H1 (cell line): ENCODE measurements at regions not wholly inside any gene's neighbourhood (a gene's known extent, or its start where the extent isn't known, plus 50 kb on each side); places are given as distances from the start of the nearest gene placed in this dataset.
A peak's percentile ranks its signal among the peaks of the same experiment; 100 is the strongest.

Experiments used
- CTCF ChIA-PET: fragments of 300-600 bp; sonication (Branson Sonifier 250); formaldehyde crosslinking; loops from one replicate; lab custom pipeline; 2021; ENCODE audit not compliant: partially characterized antibody; lab: Charles Lee
- POLR2A ChIA-PET: fragments of 300-600 bp; sonication (Branson Sonifier 250); formaldehyde crosslinking; loops from one replicate; lab custom pipeline; 2021; ENCODE audit warnings: inconsistent platforms; ENCODE audit not compliant: partially characterized antibody; lab: Charles Lee
- DNase-seq, 2 experiments: peaks; one replicate each; pipeline versions ENCODE4 v3.0.0 to v3.0.0-alpha.2; 2010 to 2022; ENCODE audit warnings: low spot score in 2 of 2, low read depth in 1 of 2, mixed read lengths in 1 of 2
- FAIRE-seq: peaks from 2 replicates; lab custom pipeline; 2011; peaks lifted over from hg19 to GRCh38; lab: Jason Lieb, UNC
- H2AFZ ChIP-seq: 2 replicates; pipeline ENCODE4 v1.8.1; 2012; ENCODE audit warnings: low read length, inconsistent platforms
- H2AK5ac ChIP-seq: 2 replicates; pipeline ENCODE4 v1.6.1; 2013; ENCODE audit warnings: low read depth, low read length
- H2BK120ac ChIP-seq: replicated peaks from 2 replicates; pipeline ENCODE3; 2013; ENCODE audit warnings: low read depth, low read length, inconsistent platforms
- H2BK12ac ChIP-seq: 2 replicates; pipeline ENCODE4 v1.6.1; 2013; ENCODE audit warnings: low read depth, low read length
- H2BK15ac ChIP-seq: 2 replicates; pipeline ENCODE4 v1.6.1; 2013; ENCODE audit warnings: low read length
- H2BK20ac ChIP-seq: 2 replicates; pipeline ENCODE4 v1.6.1; 2013; ENCODE audit warnings: low read length
- H2BK5ac ChIP-seq: 2 replicates; pipeline ENCODE4 v1.6.1; 2013; ENCODE audit warnings: low read depth, low read length
- H3K14ac ChIP-seq: 2 replicates; pipeline ENCODE4 v1.6.1; 2013; ENCODE audit warnings: inconsistent platforms; ENCODE audit not compliant: insufficient read length
- H3K18ac ChIP-seq: 2 replicates; pipeline ENCODE4 v1.6.1; 2013; ENCODE audit warnings: low read length; ENCODE audit errors: extremely low read depth
- H3K23ac ChIP-seq: 2 replicates; pipeline ENCODE4 v1.6.1; 2013; ENCODE audit warnings: inconsistent platforms; ENCODE audit not compliant: insufficient read length
- H3K23me2 ChIP-seq: 2 replicates; pipeline ENCODE4 v1.6.1; 2013; ENCODE audit warnings: low read depth, low read length
- H3K27ac ChIP-seq: 2 replicates; pipeline ENCODE4 v1.6.1; 2011; ENCODE audit warnings: low read depth, low read length, inconsistent platforms
- H3K27me3 ChIP-seq, 4 experiments: replicated peaks in 1 of 4; 1 replicate in 1 of 4; 2 replicates in 3 of 4; pipeline versions ENCODE4 v1.6.1 to v1.8.1; 2011 to 2013; ENCODE audit warnings: low read length in 3 of 4, mild to moderate bottlenecking in 3 of 4, inconsistent platforms in 2 of 4, mixed read lengths in 2 of 4, moderate library complexity in 1 of 4; ENCODE audit not compliant: control insufficient read depth in 3 of 4, insufficient read depth in 3 of 4; ENCODE audit errors: extremely low read depth in 1 of 4
- H3K36me3 ChIP-seq, 4 experiments: 2 replicates each; pipeline versions ENCODE4 v1.6.1 to v1.8.1; 2011 to 2013; ENCODE audit warnings: mild to moderate bottlenecking in 4 of 4, low read length in 3 of 4, moderate library complexity in 2 of 4, control low read depth in 1 of 4, inconsistent platforms in 1 of 4; ENCODE audit not compliant: insufficient read depth in 4 of 4, control insufficient read depth in 2 of 4
- H3K4ac ChIP-seq: replicated peaks from 2 replicates; pipeline ENCODE3; 2013; ENCODE audit warnings: low read length, low read depth, mixed read lengths, inconsistent platforms; ENCODE audit not compliant: insufficient read length
- H3K4me1 ChIP-seq, 4 experiments: replicated peaks in 1 of 4; 1 replicate in 1 of 4; 2 replicates in 3 of 4; pipeline versions ENCODE4 v1.6.1 to v1.8.1; 2011 to 2013; ENCODE audit warnings: low read length in 3 of 4, inconsistent platforms in 2 of 4, mixed read lengths in 1 of 4; ENCODE audit not compliant: insufficient read depth in 4 of 4, control insufficient read depth in 3 of 4
- H3K4me2 ChIP-seq, 2 experiments: 2 replicates each; pipeline versions ENCODE4 v1.6.1 to v1.8.1; 2011 to 2013; ENCODE audit warnings: low read depth in 2 of 2, low read length in 2 of 2, control low read depth in 1 of 2, inconsistent platforms in 1 of 2, mild to moderate bottlenecking in 1 of 2; ENCODE audit not compliant: insufficient read depth in 1 of 2
- H3K4me3 ChIP-seq, 4 experiments: fragments of 200-600, 300-600 bp in 1 of 4; sonication (generic), shearing (Covaris generic), sonication (Bioruptor Twin) in 1 of 4; 2 replicates each; pipeline versions ENCODE4 v1.5.1 to v1.8.1; 2011 to 2016; ENCODE audit warnings: low read length in 4 of 4, low read depth in 3 of 4, control low read depth in 2 of 4, inconsistent platforms in 2 of 4, mild to moderate bottlenecking in 2 of 4, mixed read lengths in 1 of 4, moderate library complexity in 1 of 4; ENCODE audit not compliant: insufficient read depth in 2 of 4; ENCODE audit errors: extremely low read depth in 1 of 4
- H3K56ac ChIP-seq: replicated peaks from 2 replicates; pipeline ENCODE3; 2013; ENCODE audit warnings: low read depth, mild to moderate bottlenecking, mixed read lengths, low read length, inconsistent platforms; ENCODE audit not compliant: insufficient read length
- H3K79me1 ChIP-seq: 2 replicates; pipeline ENCODE4 v1.6.1; 2013; ENCODE audit warnings: low read depth, low read length, control low read depth
- H3K79me2 ChIP-seq, 2 experiments: 2 replicates each; pipeline versions ENCODE4 v1.6.1 to v1.8.1; 2012 to 2013; ENCODE audit warnings: low read length in 2 of 2, mild to moderate bottlenecking in 2 of 2, inconsistent platforms in 1 of 2; ENCODE audit not compliant: insufficient read depth in 2 of 2, control insufficient read depth in 1 of 2
- H3K9ac ChIP-seq, 4 experiments: replicated peaks in 1 of 4; 1 replicate in 1 of 4; 2 replicates in 3 of 4; pipeline versions ENCODE4 v1.6.1 to v1.8.1; 2011 to 2013; ENCODE audit warnings: low read depth in 3 of 4, low read length in 3 of 4, control low read depth in 2 of 4, mild to moderate bottlenecking in 2 of 4, moderate library complexity in 2 of 4, inconsistent platforms in 1 of 4; ENCODE audit errors: extremely low read depth in 1 of 4
- H3K9me3 ChIP-seq, 2 experiments: 2 replicates each; pipeline versions ENCODE4 v1.6.1 to v1.8.1; 2012 to 2013; ENCODE audit warnings: mild to moderate bottlenecking in 2 of 2, moderate library complexity in 2 of 2, control low read depth in 1 of 2, inconsistent platforms in 1 of 2, low read depth in 1 of 2, low read length in 1 of 2, mixed read lengths in 1 of 2; ENCODE audit not compliant: insufficient read depth in 2 of 2
- H4K20me1 ChIP-seq, 2 experiments: replicated peaks in 1 of 2; 2 replicates each; pipeline versions ENCODE3 to v1.8.1; 2011 to 2013; ENCODE audit warnings: inconsistent platforms in 2 of 2, low read length in 2 of 2, mild to moderate bottlenecking in 1 of 2; ENCODE audit not compliant: insufficient read depth in 2 of 2, control insufficient read depth in 1 of 2
- H4K5ac ChIP-seq: 2 replicates; pipeline ENCODE4 v1.6.1; 2013; ENCODE audit warnings: low read length, low read depth, mixed read lengths, inconsistent platforms; ENCODE audit not compliant: insufficient read length
- H4K8ac ChIP-seq: 2 replicates; pipeline ENCODE4 v1.8.0; 2013; ENCODE audit warnings: mild to moderate bottlenecking, moderate library complexity, low read length, inconsistent platforms; ENCODE audit not compliant: insufficient read depth; ENCODE audit errors: extremely low read depth
- H4K91ac ChIP-seq: replicated peaks from 2 replicates; pipeline ENCODE3; 2013; ENCODE audit warnings: low read length, mixed read lengths, inconsistent platforms; ENCODE audit not compliant: insufficient read length
- RNF2 ChIP-seq: fragments of 200-900, 300-1000 bp; sonication (generic); IDR thresholded peaks from 2 replicates; pipeline ENCODE4 v1.7.1; 2016; ENCODE audit warnings: borderline replicate concordance, low read depth, mild to moderate bottlenecking, antibody characterized with exemption, low read length; ENCODE audit not compliant: poor library complexity, severe bottlenecking; ENCODE audit errors: missing control alignments
- SRF ChIP-seq: IDR thresholded peaks from 2 replicates; pipeline ENCODE4 v1.6.1; 2011; ENCODE audit warnings: mild to moderate bottlenecking, low read depth, low read length, moderate library complexity
- WGBS, 2 experiments: shearing (Covaris generic) in 1 of 2; methylation state at CpG; one replicate each; pipeline versions ENCODE4 v1.1.6 to v1.1.7; 2013 to 2015; ENCODE audit warnings: low lambda C conversion rate in 2 of 2, mixed read lengths in 2 of 2, inconsistent platforms in 1 of 2, low coverage in 1 of 2, missing lambda C conversion rate in 1 of 2; ENCODE audit not compliant: insufficient replicate concordance in 2 of 2, insufficient coverage in 1 of 2, insufficient read length in 1 of 2; ENCODE audit errors: extremely low coverage in 1 of 2, missing lambda C conversion rate in 1 of 2; 5-methylcytosine and 5-hydroxymethylcytosine counted together

GRCh38 chr11:119791701-119792151 is 62.7 kb upstream of the NECTIN1 start:
- Histone ChIP-seq H2AK5ac (no peak overlapping the region), H3K79me1 (no peaks in the 10 kb centered on the region), H2AFZ (no peak overlapping the region), H2BK12ac (peak overlapping the region; percentile 40; the same call in 1 of the 2 replicates), H3K4me2 (peak overlapping the region; percentile 22 to 50; a peak in 2 of 4 replicates), H2BK15ac (peak overlapping the region; percentile 16; the same call in 1 of the 2 replicates), H3K23ac (no peak overlapping the region), H3K4ac (peak overlapping the region; percentile 39), H2BK20ac (0 out of 2 replicates have a peak overlapping the region, but pooled peaks have one; percentile 52), H3K9me3 (no peaks in the 10 kb centered on the region), H3K23me2 (no peaks in the 10 kb centered on the region), H3K27ac (no peak overlapping the region), H3K4me1 (peaks cover 18 to 48% (median 34%) of the 10 kb centered on the region in 4 experiments), H3K4me3 (no peak overlapping the region), H4K91ac (peak overlapping the region; percentile 53), H3K18ac (no peak overlapping the region; the same call in 1 of the 2 replicates), H3K79me2 (no peaks in the 10 kb centered on the region), H3K14ac (no peak overlapping the region), H2BK120ac (no peak overlapping the region), H4K5ac (no peak overlapping the region), H3K56ac (no peak overlapping the region), H3K27me3 (peaks cover 2 to 55% (median 39%) of the 10 kb centered on the region in 4 experiments; a peak in 6 of 7 replicates), H2BK5ac (no peak overlapping the region), H3K9ac (no peak overlapping the region), H3K36me3 (no peaks in the 10 kb centered on the region), H4K8ac (peak overlapping the region; percentile 25), H4K20me1 (peaks cover 0 to 3% of the 10 kb centered on the region in 2 experiments)
- WGBS, 2 experiments, result 29% methylated on average over 6 of the region's 6 CpGs; no CpG with 5 or more reads in 1 of the 2 experiments
- FAIRE-seq, result no peak
- CTCF ChIA-PET, result interaction anchor here (0.7 to 4.7 kb wide), 15 partner anchors 8 to 317 kb away, joined by 3 to 22 read pairs (median 4); no protein-coding TSS in a partner anchor
- no peak for TF ChIP-seq SRF
- no peak for TF ChIP-seq RNF2
- no peak for DNase-seq
- POLR2A ChIA-PET, result interaction anchor here (2.2 kb wide), 1 partner anchor 8 kb away, joined by 6 read pairs; no protein-coding TSS in a partner anchor
